Activated CD4-positive, alpha-beta T cell treated with anti-CD3 and anti-CD28 coated beads, Interleukin-2, amount 50 U/mL, for 16 hours (primary cell): ENCODE measurements at regions not wholly inside any gene's neighbourhood (a gene's known extent, or its start where the extent isn't known, plus 50 kb on each side); places are given as distances from the start of the nearest gene placed in this dataset.
"Not testable (repeated sequence)": the region's sequence is repeated elsewhere in the genome, so short reads cannot be mapped to it uniquely, and the experiment has no call there.

Source experiments
- DNase-seq: peaks from one replicate; pipeline ENCODE4 v3.0.0-alpha.2; 2020

DNA sequence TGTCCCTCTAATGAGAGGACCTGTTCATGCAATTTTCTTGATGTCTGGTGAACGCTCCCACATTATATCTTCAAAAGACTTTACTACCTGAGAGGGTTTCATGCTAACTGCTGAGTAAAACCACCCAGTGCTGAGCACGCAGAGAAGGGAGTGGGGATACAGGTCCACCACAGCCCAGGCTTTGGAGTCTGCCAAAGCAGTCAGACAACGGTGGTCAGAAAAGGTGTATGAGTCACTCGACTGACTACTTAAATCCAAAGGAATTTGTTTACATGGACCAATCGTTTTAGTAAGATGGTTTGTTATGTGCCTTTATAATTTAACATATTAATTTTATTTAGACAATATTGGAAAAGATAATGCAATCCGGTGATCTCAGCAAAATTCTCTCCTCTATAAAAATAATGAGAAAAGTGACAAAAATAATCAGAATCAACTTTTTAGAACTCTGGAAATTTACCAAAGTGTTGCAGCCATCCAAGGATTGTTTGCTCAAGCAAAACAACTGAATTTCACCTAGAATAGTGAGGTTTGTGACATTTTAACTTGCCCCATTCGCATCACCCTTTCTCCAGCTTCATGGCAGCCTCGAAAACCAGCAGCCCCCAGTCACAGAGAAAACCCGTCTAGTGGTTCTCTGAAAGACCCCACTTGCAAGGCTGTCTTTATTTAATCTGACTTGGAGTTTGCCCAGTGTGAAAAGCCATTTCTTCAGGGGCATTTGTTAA lies 52.1 kb upstream of the PLGLB2 start:
- not testable (repeated sequence) for DNase-seq
